Type B pancreatic cell (in vitro differentiated cells): ENCODE measurements at regions not wholly inside any gene's neighbourhood (a gene's known extent, or its start where the extent isn't known, plus 50 kb on each side); places are given as distances from the start of the nearest gene placed in this dataset.
"Not testable (repeated sequence)": the region's sequence is repeated elsewhere in the genome, so short reads cannot be mapped to it uniquely, and the experiment has no call there.

Experiments used
- DNase-seq: peaks from one replicate; pipeline ENCODE4 v3.0.0; 2021; ENCODE audit warnings: mixed read lengths; ENCODE audit not compliant: unreplicated experiment; ENCODE audit errors: extremely low spot score
- H3K27ac Mint-ChIP-seq: 2 replicates; pipeline ENCODE4 v1.8.0; 2021; ENCODE audit warnings: mild to moderate bottlenecking, mixed read lengths
- H3K27me3 Mint-ChIP-seq: 2 replicates; pipeline ENCODE4 v1.8.0; 2021; ENCODE audit warnings: mixed read lengths
- H3K36me3 Mint-ChIP-seq: 2 replicates; pipeline ENCODE4 v1.8.0; 2021; ENCODE audit warnings: mixed read lengths
- H3K4me1 Mint-ChIP-seq: one replicate; pipeline ENCODE4 v1.8.0; 2021; ENCODE audit warnings: mixed read lengths; ENCODE audit not compliant: unreplicated experiment
- H3K4me3 Mint-ChIP-seq: 2 replicates; pipeline ENCODE4 v1.8.0; 2021; ENCODE audit warnings: mild to moderate bottlenecking, mixed read lengths
- H3K9me3 Mint-ChIP-seq: 2 replicates; pipeline ENCODE4 v1.8.0; 2021; ENCODE audit warnings: mixed read lengths
- TF ChIP-seq, protein P1 (sequence below): fragments of 200-600 bp; sonication (generic); conservative IDR thresholded peaks from 2 replicates; pipeline ENCODE4 v1.5.0; 2021; ENCODE audit warnings: antibody characterized with exemption, mild to moderate bottlenecking

DNA sequence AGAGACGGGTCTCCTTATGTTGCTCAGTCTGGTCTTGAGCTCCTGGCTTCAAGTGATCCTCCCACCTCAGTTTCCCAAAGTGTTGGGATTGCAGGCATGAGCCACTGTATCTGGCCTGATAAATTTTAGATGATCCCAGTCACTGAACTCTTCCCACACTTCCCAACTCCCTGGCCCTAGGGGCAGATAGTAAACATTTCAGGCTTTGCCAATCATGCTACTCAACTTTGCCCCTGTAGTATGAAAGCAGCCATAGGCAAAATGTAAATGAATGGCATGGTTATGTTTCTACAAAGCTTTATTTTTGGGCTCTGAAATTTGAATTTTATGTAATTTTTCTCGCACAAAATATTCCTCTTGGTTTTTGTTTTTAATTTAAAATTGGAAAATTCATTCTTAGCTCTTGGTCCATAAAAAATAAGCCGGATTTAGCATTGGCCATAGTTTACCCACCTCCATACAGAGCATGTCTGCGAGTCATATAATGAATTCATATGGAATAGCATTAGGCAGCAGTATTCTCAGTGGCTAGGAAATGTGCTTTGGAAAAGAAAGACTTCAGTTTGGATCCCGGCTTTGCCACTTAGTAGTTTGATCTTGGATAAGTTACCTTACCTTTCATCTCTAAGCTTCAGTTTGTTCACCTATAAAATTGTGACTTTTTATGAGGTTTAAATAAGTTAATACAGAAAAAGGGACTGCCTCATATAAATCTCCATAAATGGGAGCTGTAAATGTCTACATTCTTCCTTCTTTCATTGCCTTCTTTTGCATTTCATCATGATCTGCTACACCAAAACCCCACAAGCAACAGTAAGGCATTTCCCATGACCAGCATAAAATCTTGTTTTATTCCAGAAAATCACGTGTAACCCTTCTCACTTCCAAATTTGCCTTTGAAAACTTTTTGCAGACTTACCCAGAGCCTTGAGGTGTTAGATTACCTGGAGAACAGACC lies 360.3 kb upstream of the TPM1 start:
- DNase-seq, result no peak
- Mint-ChIP-seq H3K4me1 (no peaks in the 10 kb centered on the region), H3K36me3 (peaks cover 24% of the 10 kb centered on the region), H3K9me3 (no peaks in the 10 kb centered on the region), H3K27me3 (no peaks in the 10 kb centered on the region), H3K4me3 (no peak overlapping the region), H3K27ac (no peak overlapping the region)
- TF ChIP-seq, protein P1, sequence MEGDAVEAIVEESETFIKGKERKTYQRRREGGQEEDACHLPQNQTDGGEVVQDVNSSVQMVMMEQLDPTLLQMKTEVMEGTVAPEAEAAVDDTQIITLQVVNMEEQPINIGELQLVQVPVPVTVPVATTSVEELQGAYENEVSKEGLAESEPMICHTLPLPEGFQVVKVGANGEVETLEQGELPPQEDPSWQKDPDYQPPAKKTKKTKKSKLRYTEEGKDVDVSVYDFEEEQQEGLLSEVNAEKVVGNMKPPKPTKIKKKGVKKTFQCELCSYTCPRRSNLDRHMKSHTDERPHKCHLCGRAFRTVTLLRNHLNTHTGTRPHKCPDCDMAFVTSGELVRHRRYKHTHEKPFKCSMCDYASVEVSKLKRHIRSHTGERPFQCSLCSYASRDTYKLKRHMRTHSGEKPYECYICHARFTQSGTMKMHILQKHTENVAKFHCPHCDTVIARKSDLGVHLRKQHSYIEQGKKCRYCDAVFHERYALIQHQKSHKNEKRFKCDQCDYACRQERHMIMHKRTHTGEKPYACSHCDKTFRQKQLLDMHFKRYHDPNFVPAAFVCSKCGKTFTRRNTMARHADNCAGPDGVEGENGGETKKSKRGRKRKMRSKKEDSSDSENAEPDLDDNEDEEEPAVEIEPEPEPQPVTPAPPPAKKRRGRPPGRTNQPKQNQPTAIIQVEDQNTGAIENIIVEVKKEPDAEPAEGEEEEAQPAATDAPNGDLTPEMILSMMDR, result no peak

- not testable (repeated sequence) for H3K4me1 Mint-ChIP-seq, H3K4me3 Mint-ChIP-seq, H3K9me3 Mint-ChIP-seq, H3K27ac Mint-ChIP-seq, H3K27me3 Mint-ChIP-seq, DNase-seq
- peaks cover 26% of the 10 kb centered on the region for H3K36me3 Mint-ChIP-seq
Observed at GRCh38 chr15:62683192-62683591, 359.4 kb upstream of the TPM1 start.

DNA sequence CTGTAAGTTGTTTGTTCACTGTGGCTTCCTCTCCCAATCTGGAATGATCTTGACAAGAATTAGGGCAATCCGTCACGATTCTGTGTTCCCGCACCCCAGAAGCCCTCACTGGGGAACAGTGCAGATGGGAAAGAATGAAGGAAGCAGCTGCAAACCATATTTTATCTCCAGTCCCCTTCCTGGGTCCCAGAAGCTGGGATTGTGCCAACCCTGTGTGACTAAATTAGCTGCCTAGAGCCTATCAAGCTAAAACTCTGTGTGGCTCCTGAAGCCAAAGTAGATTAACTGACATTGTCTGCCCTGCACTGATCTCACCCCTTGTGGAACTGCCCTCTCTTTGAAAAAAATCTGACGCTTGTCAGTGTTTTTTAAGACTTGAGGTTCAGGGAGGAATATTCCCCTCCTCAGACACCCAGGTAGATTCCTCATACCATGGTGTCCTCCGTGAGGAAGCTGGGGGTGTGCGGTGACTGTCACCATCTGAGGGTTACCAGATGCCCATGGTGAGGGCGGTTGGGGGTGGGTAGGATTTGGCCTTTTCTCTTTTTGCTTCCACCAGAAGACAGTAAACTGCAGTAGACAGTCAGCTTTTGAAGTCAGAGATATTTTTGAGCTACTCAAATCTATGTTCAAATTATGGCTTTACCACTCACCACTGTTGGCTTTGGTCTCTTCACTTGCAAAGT lies 358.3 kb upstream of the TPM1 start:
- Mint-ChIP-seq H3K27ac (no peak overlapping the region), H3K27me3 (no peaks in the 10 kb centered on the region), H3K9me3 (no peaks in the 10 kb centered on the region), H3K36me3 (peaks cover 32% of the 10 kb centered on the region), H3K4me3 (no peak overlapping the region), H3K4me1 (no peaks in the 10 kb centered on the region)
- TF ChIP-seq, protein P1, result no peak
- no peak for DNase-seq

DNA sequence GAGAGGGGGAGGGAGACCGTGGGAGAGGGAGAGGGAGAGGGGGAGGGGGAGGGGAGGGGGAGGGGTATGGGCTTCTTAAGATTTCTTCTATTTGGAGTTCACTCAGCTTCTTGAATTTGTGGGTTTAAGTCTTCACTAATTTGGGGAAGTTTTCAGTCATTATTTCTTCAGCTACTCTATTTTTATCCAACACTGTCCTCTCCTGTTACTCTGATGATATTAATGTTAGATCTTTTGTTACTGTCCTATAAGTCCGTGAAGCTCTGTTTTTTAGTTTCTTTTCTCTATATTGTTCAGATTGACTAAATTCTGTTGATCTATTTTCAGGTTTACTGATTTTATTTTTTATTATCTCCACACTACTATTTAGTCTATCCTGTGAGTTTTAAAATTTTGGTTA lies 351.5 kb upstream of the TPM1 start:
- Mint-ChIP-seq H3K36me3 (peaks cover 38% of the 10 kb centered on the region), H3K27ac (no peak overlapping the region), H3K27me3 (no peaks in the 10 kb centered on the region), H3K4me3 (no peak overlapping the region), H3K9me3 (no peaks in the 10 kb centered on the region), H3K4me1 (no peaks in the 10 kb centered on the region)
- DNase-seq, result no peak
- TF ChIP-seq, protein P1, result no peak

DNA sequence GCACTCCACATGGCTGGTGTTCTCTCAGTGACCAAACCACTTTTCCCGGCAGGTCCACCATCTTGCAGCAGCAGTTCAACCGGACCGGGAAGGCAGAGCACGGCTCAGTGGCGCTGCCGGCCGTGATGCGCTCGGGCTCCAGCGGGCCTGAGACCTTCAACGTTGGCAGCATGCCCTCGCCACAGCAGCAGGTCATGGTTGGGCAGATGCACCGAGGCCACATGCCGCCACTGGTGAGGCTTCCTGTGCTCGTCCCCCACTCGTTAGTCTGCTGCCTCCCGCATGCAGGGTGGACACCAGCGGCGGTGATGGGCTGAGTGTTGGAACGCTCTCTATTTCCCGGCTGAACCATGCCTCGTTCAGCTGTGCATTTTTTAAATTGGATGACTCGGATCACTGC lies 344.9 kb upstream of the TPM1 start:
- TF ChIP-seq, protein P1, result no peak
- no peaks in the 10 kb centered on the region for H3K9me3 Mint-ChIP-seq
- no peak overlapping the region for H3K4me3 Mint-ChIP-seq
- DNase-seq, result no peak
- H3K36me3 Mint-ChIP-seq, result peaks cover 46% of the 10 kb centered on the region
- H3K4me1 Mint-ChIP-seq, result no peaks in the 10 kb centered on the region
- H3K27ac Mint-ChIP-seq, result no peak overlapping the region
- H3K27me3 Mint-ChIP-seq, result no peaks in the 10 kb centered on the region

DNA sequence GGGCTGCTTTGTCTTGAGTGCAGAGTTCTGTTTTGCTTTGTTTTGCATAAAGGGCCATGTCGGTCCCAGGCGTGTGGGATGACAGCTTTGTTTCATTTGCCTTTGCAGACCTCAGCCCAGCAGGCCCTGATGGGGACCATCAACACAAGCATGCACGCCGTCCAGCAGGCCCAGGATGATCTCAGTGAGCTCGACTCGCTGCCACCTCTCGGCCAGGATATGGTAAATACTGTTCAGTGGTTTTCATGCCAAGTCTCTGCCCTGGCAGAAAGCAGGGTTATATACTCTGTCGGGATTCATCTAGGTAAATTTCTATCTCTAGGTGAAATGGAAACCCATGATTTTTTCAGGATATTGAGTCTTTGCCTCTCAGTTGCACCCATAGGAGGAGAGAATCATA lies 343.9 kb upstream of the TPM1 start:
- TF ChIP-seq, protein P1, result no peak
- Mint-ChIP-seq H3K4me3 (no peak overlapping the region), H3K27me3 (no peaks in the 10 kb centered on the region), H3K4me1 (no peaks in the 10 kb centered on the region), H3K36me3 (peaks cover 46% of the 10 kb centered on the region), H3K27ac (no peak overlapping the region), H3K9me3 (no peaks in the 10 kb centered on the region)
- DNase-seq, result no peak
